ENCODE measurements at regions not wholly inside any gene's neighbourhood (a gene's known extent, or its start where the extent isn't known, plus 50 kb on each side); places are given as distances from the start of the nearest gene placed in this dataset.

DNA sequence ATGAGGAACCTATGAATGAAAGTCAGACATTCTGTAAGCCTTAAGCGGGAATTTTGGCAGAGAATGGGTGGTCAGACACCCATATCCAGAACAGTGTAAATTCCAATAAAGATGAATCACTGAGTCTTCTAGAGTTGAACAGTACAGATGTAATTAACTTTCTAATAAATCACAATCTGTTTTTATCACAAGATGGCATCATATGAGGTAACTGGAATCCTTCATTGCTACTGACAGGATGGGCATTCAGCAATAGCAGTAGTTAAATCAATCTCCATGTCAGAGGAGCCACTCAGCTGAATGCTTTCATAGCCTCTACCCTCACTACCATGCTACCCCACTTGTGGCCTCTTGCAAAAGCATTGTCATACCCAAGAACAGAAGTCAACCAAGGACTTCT lies 690.3 kb downstream of the AMY1C start:
- TF ChIP-seq CTCF (IDR thresholded peaks at IDR 0.05) (no peak), SIN3A (IDR thresholded peaks at IDR 0.05; ENCODE audit: borderline replicate concordance, insufficient read depth, low read depth, low read length) (no peak), REST (IDR thresholded peaks at IDR 0.05; ENCODE audit: insufficient read depth in 1 of 2, low read depth in 2 of 2, low read length in 1 of 2) (no peak), POLR2AphosphoS5 (IDR thresholded peaks at IDR 0.05; ENCODE audit: low read depth, low read length) (no peak), TCF7L2 (IDR thresholded peaks at IDR 0.05; ENCODE audit: low read depth, low read length) (no peak)

Data from Panc1 (cell line).